Superior temporal gyrus (tissue), 1 donor: ENCODE measurements at regions not wholly inside any gene's neighbourhood (a gene's known extent, or its start where the extent isn't known, plus 50 kb on each side); places are given as distances from the start of the nearest gene placed in this dataset.

Source experiments
- DNase-seq: peaks from one replicate; pipeline ENCODE4 v3.0.0-alpha.2; 2016; ENCODE audit errors: extremely low spot score

DNA sequence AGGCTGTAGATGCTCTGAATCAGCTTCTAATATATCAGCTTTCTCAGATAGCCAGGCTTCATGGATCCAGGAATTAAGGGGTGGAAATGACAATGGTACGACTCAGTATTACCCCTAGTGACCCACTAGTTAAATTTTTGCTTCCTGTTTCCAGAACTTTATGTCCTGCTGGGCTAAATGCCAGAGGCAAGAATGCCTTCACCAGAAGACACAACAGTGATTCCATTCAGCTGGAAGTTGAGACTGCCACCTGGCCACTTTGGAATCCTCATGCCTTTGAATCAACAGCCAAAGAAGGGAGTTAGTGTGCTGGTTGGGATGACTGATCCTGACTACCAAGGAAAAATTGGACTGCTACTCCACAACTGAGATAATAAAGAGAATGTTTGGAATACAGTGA is 239.1 kb downstream of the ASXL3 start:
- DNase-seq, result no peak

DNA sequence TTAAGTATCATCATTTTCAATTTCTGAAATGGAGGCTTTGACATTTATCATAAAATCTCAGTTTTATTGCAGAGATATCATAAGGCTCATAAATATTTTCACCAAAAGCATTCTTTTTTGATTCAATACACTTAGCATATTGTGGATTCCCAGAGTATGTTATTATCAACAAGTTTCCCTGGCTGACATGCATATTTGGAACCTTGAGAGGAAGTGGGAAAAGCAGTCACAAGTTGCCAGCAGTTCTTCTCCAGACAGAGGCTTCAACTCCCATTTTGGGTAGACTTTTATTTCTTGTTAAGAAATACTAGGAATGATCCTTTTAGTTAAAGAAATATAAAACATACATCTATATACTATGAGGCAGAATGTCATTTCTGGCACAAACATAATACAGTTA is 236.5 kb downstream of the ASXL3 start:
- no peak for DNase-seq

DNA sequence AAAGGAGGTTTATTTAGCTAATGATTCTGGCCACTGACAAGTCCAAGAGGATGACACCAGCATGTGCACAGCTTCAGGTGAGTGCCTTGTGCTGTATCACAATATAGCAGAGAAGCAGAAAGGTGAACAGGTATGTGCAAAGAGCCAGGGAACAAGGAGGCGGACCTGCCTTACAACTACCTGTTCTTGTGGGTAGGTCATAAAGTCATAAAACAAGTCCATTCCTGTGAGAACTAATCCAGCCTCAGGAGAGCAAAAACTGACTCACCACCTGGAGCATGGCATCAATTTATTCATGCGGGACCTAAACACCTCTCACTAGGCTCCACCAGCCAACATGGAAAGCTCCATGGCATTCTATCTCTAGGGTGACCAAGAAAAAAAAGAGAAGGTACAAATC is 234.2 kb downstream of the ASXL3 start:
- DNase-seq, result no peak

DNA sequence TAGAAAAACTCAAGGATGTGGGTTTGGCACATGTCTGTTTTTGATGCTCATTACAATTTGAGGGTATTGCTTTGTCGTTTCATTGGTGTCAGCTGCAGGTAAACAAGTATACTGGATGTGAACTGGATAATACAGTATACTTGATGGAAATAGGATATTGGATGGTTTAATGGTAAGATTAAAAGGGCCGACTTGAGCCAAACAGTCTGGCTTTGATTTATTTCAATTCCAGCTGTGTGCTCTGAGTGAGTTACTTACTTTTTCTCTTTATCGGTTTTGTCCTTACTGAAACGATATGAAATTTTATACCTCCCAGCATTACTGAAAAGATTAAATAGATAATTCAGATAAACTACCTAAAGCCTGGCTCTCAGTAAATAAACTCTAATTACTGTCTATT is 227.6 kb downstream of the ASXL3 start:
- no peak for DNase-seq

DNA sequence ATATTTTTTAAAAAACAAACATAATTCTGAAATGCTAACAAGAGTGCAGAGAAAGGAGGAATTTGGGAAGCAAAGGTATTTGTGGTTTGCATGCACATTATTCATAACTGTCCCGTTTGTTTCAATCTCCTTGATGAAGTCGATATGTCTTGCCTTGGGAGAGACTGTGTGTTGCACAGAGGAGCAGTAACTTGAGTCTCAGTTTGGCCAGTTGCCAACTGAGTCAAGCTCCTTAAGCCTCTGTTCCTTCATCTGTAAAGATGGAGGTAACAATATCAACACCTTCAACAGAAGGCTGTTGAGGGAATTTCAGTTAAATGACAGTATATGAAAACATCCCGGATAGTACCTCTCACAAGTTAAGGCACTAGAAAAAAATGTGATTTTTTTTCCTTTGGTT is 226.2 kb downstream of the ASXL3 start:
- no peak for DNase-seq

DNA sequence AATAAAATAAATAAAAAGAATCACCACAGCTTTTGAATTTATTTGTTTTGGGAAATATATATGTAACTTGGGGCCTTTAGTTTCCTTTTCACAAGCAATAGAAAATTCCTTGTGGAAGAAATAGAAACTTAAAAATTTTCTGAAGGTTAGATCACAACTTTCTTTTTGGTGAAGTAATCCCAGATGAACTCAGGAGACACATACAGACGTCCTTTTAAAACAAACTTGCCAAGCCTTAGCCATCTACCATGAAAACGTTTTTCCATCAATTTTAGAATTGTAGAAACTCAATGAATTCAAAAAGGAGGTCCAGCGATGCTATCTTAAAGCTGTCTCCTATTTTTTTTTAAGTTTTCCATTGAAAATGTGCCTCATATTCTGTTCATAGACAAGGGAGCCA is 225.6 kb downstream of the ASXL3 start:
- no peak for DNase-seq

DNA sequence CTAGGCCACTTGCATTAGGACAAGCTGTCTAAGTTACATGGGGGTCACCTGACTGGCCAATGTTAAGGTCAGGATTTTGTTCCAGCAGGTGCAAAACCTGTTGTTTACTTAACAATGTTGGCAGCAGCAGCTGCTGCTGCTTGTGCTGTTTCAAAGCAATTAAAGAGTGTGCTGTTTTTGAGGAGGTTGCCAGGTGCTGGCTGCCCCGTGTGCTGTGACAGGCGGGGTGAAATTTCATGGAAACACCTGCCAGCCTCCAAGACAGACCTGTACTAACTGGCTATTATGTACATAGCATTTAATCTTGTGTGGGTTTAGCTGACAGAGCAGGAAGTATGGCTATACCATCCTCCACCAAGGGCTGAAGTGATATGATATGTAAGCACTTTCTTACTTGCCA is 224.9 kb downstream of the ASXL3 start:
- no peak for DNase-seq
